Transverse colon (tissue), 4 donors: ENCODE measurements at regions not wholly inside any gene's neighbourhood (a gene's known extent, or its start where the extent isn't known, plus 50 kb on each side); places are given as distances from the start of the nearest gene placed in this dataset.

Experiments
- POLR2AphosphoS5 ChIP-seq, 3 donors: sonication (generic); formaldehyde crosslinking; IDR thresholded peaks; one replicate each; pipeline ENCODE4 v1.6.1; 2016; ENCODE audit warnings: antibody characterized with exemption in 3 of 3
- TF ChIP-seq, protein P1 (sequence below), 5 experiments: fragments of 200-600 bp in 3 of 5; fragments of 450-650 bp in 2 of 5; sonication (generic) in 3 of 5; IDR thresholded peaks; 1 replicate in 2 of 5; 2 replicates in 3 of 5; pipeline ENCODE4 v1.5.1; 2016 to 2017; ENCODE audit warnings: antibody characterized with exemption in 5 of 5, inconsistent platforms in 3 of 5, mild to moderate bottlenecking in 2 of 5, moderate library complexity in 1 of 5

DNA sequence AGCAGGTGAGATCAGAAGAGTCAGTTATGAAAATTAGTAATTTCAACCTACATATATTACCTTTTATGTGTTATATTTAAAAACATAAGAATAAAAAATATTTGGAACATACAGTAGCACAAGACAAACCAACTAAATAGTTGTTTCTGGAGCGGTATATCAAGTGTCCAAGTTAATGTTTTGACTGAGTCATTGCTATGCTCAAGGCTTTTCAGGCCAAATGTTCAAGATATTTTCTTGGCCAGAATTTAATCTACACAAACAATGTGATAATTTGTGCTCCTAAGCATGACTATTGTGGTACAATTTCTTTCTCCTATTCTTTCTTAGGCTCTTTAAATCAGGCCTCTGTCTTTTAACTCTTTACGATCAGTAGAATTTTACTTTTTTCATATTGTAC lies 412.4 kb downstream of the RAP2B start:
- TF ChIP-seq, protein P1, sequence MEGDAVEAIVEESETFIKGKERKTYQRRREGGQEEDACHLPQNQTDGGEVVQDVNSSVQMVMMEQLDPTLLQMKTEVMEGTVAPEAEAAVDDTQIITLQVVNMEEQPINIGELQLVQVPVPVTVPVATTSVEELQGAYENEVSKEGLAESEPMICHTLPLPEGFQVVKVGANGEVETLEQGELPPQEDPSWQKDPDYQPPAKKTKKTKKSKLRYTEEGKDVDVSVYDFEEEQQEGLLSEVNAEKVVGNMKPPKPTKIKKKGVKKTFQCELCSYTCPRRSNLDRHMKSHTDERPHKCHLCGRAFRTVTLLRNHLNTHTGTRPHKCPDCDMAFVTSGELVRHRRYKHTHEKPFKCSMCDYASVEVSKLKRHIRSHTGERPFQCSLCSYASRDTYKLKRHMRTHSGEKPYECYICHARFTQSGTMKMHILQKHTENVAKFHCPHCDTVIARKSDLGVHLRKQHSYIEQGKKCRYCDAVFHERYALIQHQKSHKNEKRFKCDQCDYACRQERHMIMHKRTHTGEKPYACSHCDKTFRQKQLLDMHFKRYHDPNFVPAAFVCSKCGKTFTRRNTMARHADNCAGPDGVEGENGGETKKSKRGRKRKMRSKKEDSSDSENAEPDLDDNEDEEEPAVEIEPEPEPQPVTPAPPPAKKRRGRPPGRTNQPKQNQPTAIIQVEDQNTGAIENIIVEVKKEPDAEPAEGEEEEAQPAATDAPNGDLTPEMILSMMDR (IDR thresholded peaks at IDR 0.05) = no peak
- TF ChIP-seq POLR2AphosphoS5 (IDR thresholded peaks at IDR 0.05) = no peak
